GM19239 (cell line): ENCODE measurements at regions not wholly inside any gene's neighbourhood (a gene's known extent, or its start where the extent isn't known, plus 50 kb on each side); places are given as distances from the start of the nearest gene placed in this dataset.

Experiments used
- DNase-seq: peaks from one replicate; pipeline ENCODE4 v3.0.0; 2011; ENCODE audit warnings: low spot score; ENCODE audit not compliant: insufficient read length
- FAIRE-seq: peaks from 2 replicates; lab custom pipeline; 2011; peaks lifted over from hg19 to GRCh38; lab: Jason Lieb, UNC

DNA sequence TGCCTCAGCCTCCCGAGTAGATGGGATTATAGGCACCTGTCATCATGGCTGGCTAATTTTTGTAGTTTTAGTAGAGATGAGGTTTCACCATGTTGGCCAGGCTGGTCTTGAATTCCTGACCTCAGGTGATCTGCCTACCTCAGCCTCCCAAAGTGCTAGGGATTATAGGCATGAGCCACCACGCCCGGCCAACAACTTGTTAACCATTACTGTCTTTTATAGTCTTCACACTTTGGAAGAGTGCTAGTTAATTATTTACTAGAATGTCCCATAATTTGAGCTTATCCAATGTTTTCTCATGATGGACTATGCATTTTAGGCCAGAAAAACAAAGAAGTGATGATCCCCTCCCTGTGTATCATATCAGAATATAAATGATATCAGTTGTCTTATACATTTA lies 288.6 kb upstream of the CBLB start:
- no peak for DNase-seq
- FAIRE-seq: no peak

DNA sequence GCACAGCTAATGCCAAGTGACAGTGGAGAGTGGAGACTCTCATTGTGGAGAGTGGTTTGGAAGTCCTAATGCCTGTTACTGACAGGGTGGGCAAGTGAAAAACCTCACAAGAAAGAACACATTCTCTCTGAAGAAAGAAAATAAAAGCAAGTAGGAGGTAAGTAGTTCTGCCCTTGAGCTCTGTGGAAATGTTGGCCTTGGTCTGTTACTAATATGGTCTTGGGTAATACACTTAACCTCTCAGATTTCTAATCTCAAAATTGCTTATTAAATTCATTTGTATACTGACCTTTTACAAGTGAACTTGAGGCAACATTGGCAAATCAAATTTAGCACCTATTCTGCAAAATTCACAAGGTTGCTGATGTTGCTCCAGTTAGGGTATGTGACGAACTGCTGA lies 291.6 kb upstream of the CBLB start:
- no peak for FAIRE-seq
- no peak for DNase-seq

DNA sequence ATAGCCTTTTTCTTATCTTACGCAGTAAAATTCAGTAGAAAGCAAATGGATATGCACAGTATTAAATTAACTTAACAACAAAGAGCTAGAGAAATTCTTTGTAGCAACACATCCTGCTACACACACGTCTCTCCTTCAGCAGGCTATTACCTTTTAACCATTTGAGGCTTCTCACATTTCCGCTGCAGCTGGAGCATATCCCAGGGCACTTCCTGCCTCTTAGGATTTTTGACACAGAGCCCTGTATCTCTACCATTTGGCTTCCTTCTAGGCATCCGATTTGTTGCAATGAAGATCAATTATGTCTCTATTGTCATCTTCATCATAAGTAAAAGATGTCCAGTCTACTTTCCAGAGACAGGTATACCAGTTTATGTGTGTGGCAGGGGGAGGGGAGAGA lies 292.4 kb upstream of the CBLB start:
- FAIRE-seq (peak; percentile 21), DNase-seq (no peak)

DNA sequence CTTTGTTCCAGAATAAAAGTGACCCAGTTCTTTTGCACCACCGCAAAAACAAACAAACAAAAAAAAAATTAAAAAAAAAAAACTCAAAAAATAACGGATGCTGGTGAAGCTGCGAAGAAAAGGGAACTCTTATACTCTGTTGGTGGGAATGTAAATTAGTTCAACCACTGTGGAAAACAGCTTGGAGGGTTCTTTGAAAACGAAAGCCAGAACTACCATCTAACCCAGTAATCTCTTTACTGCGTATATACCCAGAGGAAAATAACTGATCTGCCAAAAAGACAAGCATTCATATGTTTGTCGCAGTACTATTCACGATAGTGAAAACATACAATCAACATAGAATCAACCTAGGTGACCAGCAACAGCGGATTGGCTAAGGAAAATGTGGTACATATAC lies 298.9 kb upstream of the CBLB start:
- FAIRE-seq (peak; percentile 85), DNase-seq (no peak)

DNA sequence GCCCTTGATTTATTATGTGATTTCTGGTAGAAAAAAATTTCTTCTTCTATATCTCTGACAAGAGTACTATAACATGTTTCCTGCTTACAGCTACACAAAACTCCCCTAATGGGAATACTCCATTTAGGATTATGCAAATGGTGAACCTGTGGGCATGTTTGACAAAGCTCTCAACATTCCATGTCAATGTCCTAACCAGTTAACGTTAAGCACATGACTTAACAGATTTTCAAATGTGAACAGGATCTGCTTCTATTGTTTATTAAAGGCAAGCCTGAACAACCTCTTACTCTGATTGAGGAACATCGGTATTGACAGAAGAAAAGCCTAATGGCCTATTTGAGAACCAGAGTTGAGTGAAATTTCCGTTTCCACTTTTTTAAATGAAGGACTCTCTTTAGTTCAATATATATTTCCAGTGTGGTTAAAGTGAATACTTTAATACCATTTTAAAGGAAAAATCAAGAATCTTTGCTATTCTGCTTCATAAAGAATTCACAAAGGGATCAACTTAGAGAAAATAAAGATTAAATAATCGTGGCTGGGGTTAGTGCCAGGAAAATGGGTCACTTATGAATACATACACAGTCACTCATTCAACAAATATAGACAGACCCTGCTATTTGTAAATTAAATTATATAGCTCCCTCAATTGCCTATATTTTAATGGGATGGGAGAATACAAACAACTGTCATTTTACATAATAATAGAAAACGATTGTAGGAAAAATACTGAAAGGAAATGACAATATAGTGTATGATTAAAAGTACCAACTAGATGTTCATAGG lies 300.3 kb upstream of the CBLB start:
- FAIRE-seq: no peak
- DNase-seq: no peak

DNA sequence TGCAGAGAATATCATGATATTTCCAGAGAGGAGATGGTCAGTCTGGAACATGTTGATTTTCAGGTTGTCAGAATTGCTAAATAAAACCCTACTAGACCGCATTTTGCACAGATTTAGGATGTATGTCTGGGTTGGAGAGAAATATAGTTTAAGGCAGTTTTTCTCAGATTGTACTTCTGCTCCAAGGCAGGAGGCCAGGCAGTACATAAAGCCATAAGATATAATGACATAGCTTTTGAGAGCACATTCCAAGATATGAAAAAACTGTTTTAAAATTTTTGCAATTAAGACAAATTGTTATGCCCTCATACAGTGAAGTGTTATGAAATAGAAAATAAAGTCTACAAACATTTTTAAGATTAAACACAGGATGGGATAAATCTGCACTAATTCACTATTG lies 301.8 kb upstream of the CBLB start:
- peak; percentile 78 for FAIRE-seq
- DNase-seq: no peak

DNA sequence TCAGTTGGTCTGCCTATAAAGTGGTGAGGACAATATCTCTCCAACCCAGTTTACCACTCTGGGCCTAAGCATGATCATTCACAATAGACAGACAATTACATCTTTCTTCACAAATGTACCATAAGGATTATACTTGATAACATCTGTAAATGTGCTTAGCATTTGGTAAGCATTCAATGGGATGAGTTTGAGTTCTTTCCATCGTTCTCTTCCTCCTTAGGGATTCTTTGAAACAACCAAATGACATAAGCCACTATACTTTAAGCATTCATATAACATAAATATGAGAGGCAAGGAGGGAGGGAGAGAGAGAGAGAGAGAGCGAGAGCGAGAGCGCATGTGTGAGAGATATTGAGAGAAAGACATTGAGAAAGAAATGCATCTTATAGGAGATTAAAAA lies 303.3 kb upstream of the CBLB start:
- FAIRE-seq: peak; percentile 61
- no peak for DNase-seq

DNA sequence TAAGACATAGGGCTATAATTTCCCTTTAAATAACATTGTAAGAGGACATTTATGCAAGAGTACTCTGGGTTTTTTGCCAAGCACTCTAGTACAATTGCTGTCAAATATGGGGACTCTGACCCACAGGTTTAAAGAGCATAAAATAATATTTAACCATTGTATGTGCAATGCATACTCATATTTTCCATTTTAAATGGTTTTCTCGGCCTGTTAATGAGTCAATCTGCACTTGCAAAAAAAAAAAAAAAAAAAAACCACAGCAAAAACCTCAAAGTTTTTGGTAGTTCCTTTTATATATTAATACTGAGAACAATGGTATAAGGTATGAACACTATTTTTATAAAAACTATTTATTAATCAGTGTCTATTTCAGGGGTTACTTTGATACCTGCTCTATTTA lies 304.0 kb upstream of the CBLB start:
- FAIRE-seq: no peak
- DNase-seq: no peak

DNA sequence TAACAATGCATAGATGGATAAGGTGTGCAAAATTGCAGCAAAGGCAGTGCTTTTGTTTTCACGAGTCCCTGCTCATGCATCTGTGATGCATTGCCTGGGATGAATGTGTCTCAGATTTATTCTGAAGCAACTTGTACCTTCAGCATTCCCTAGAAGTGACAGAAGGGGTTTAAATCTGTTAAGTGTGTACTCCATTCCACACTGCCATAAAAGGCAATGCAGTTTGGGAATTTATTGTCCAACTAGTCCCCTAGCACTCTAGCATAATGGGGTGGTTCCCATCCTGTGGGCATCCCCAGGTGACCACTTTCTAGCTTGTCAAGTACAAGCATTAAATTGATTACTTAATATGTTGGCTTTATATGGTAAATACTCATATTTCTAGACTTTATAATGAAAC lies 306.5 kb upstream of the CBLB start:
- DNase-seq: no peak
- FAIRE-seq: peak; percentile 64

DNA sequence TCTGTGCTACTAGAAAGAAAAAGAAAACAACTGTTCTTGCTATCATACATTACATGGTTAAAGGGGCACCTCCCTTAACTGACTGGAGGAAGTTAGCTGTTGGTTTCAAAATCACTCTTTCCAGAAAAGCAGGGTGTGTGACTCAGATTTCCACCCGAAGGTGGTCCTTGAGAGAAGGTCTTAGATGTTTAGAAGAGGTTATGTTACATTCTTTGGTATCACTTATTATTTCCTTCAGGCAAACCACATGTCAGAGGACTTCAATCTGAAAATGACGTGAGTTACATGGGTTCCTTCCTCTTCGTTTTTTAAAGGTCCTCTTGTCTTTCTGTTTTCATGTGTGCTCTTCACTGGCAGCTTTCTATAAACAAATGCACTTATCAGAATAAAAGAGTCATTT lies 307.9 kb upstream of the CBLB start:
- peak; percentile 100 for FAIRE-seq

DNA sequence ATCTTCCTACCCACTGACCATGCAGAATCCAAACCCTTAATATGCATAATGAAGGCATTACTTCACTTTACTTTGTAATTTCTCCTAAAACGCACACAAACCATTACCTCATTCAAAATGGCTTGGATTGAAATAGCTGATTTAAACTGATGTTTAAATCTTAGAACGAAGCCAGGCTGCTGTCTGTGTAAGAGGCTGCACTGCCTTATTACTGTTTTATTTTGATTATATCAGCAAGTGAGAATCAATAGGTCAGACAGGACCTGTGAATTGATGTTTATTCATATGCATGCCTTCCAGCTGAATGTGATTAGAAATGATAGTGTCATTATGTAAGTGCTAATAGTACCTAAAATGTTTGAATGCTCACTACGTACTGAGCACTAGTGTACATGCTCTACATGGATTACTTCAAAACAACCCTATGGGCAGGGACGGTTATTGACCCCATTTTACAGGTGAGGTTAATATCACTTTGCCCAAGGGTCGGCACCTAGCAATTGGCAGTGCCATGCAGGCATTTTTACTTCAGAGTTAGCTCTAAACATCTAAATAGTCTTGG lies 314.2 kb upstream of the CBLB start:
- FAIRE-seq: peak; percentile 54

More for the DNA sequence above, 307.9 kb upstream of the CBLB start:
- DNase-seq: no peak

DNA sequence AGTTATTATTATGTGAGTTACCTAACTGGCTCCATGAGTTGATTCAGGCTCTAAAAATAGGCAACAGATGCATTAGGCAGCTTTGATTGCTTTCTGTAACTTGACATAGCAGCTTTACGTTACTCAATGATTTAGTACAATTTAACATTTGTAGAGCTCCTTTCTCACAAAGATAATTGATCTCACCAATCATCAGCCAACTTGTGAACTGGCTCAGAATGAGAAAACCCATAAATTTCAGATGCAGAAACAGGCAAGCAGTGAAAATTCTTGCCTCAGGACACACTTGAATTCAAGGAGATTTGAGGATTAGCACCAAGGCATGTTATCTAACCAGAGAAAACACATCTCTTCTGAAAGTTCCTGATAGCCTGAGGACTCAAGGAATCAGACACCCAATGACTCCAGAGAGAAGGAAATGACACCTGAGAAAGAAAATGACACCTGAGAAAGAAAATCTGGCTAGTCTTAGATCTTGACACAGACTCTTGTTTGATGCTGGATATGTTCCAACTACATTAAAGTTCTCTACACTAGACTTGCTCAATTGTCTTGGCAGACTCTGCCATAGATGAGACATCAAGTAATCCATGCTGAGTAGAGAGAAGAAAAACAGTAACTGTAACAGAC lies 315.1 kb upstream of the CBLB start:
- DNase-seq: no peak
- peak; percentile 96 for FAIRE-seq

More for the DNA sequence above, 314.2 kb upstream of the CBLB start:
- no peak for DNase-seq

DNA sequence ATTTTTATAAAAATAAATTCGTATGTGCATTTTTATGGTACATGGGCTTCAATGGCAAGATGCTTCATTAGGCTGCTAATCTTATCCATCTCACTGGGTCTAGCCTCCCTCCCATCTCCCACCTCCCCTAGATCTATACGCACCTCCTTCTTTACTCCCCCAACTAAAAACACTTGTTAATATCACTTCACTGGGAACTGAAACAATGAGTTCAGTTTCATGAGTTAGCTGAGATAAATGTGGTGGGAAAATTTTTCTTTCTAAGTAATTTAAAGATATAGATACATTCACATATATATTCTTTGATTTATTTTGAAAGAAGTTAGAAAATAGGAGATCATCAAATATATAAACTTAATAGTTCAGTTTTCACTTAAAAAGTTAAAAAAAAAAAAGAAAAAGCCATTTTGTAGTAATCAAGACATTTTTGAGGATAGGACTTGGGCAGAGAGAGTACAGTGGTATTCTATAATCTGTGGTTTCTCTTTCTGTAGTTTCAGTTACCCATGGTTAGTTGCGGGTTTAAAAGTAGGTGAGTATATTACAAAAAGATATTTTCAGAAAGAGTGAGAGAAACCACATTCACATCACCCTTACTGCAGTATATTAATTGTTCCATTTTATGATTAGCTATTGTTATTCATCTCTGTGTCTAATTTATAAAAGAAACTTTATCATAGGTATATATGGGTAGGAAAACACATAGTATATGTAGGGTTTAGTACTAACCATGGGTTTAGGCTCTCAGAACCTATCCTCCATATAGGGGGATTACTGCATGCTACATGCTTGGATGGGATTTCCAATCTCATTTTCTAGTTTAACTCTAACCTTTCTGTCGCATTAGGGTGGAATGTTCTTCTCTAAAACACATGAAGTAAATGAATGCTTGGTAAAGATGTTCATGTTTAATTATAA lies 316.0 kb upstream of the CBLB start:
- FAIRE-seq (no peak), DNase-seq (no peak)

DNA sequence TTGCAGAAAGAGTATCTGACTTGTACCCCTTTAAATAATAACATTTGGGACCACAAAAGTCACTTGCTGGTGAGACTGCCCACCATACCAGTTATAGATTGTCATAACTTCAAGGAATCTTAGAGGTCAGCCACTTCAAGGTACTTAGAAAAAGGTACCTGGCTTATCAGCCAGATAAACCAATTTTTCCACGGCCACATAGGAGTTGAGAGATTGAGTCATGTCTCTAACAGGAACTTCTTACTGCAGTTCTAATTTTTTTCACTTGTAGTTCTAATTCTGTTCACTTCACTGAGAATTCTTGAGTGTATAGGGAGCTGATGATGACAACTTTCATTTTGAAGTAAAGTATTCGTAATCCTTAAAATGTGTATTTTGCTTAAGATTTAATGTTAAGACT lies 317.1 kb upstream of the CBLB start:
- DNase-seq: no peak
- no peak for FAIRE-seq

DNA sequence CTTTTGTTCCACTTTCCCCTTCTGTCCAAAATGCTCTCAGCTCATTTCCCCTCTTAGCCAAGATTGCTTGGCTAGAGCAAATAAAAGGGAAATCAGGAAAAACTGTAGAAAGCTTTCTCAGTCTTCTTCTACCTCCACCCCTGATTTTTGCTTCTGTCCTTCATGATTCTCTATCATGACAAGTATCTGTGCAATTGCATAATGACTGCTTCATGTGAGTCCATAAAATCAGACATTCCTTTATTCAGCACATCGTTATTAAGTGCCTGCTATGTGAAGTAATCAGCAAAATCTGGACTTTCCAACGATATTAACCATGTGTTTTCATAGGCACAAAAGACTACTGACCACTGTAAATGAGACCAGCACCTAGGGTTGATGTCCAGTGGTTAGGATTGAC lies 321.5 kb upstream of the CBLB start:
- FAIRE-seq (no peak), DNase-seq (no peak)

DNA sequence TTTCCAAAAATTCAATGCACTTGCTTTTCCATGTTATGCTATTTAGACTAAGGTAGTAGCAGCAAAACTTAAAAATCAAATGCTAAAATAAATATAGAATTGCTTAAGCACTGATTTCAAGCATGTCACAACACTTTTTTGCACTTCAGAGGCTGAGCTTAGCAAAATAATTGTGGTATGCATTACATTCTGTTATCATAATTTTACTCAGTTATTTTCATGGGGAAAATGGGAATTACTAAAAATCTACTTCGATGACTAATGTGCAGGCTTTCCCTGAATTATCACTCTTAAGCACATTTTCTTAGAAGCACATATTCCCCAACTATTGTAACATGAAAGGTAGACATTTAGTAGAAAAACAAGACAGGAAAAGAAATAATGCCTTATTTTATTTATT lies 322.4 kb upstream of the CBLB start:
- no peak for DNase-seq
- FAIRE-seq: no peak

DNA sequence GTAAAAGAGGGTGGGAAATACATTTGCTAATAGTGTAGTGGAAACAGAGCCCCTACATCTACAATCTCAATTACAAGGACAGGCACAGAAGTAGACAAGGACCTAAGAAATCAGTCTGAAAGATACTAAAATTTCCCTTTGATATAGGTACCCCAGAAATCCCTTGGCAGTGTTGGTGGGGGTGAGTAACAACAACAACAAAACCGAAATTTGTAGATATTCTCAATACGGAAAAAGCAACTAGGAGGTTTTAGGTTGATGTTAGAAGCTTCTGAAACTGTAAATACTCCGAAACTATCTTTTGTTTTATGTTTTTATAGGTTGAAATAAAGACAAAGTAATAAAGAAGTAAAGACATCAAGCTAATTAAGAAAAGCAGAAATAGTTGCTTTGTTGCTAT lies 323.1 kb upstream of the CBLB start:
- FAIRE-seq (no peak), DNase-seq (no peak)

DNA sequence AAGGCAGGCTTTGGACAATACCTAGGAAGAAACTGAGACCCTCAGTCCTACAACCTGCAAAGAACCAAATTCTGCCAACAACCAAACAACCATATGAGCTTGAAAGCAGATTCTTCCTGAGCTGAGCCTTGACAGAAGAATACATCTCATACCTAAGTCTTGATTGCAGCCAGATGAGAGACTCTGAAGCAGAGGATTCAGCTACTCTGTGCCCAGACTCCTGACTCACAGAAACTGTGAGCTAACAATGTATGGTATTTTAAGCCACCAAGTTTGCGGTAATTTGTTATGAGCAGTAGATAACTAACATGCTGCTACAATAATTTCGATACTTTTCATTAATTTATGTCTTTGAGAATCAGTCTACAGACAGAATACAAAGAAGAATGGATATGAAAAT lies 325.1 kb upstream of the CBLB start:
- no peak for FAIRE-seq

DNA sequence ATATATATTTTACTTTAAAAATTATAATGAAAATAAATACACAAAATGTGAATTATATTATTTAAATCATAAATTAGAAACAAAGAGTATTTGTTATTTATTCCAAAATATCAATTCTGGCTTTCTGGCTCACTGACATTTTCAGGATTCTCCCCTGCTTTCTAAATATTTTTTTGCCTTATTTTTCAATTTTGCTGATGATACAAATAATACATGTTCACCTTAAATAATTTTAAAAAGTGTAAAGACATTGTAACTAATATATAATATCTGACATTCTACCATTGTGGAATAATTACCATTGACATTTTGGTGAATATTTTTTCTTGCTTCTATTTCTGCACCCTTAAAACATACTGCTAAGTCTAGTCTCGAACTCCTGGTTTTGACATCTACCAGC lies 325.9 kb upstream of the CBLB start:
- DNase-seq: no peak
- no peak for FAIRE-seq

More for the DNA sequence above, 325.1 kb upstream of the CBLB start:
- no peak for DNase-seq

DNA sequence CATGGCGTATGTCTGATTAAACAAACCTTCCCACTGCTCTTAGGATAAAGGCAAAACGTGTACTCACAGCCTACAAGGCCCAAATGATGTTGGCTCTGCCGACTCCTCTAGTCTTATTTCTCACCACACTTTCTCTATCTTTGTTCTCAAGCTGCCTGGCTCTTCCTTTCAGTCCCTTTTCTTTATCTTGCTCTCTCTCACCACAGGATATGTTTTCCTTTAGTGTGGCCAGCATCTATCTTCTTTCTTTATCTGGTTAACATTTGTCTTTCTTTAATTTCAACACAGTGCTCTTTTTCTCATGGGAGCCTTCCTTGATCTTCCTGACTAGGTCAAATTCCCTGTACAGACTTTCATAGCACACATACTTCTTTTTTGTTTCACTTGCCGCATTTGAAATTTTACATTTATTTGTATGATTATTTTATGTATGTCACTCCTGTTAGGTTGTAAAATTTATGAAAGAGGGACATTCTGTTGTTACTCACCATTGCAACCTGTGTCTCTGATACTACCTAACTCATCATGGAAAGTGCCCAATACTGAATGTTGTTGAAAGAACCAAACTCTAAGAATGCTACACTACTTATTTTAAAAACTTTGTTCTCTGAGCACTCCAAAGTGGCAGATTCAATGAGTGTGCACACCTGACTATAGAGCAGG lies 328.9 kb upstream of the CBLB start:
- DNase-seq (no peak), FAIRE-seq (no peak)
